Mesendoderm (in vitro differentiated cells): ENCODE measurements at regions not wholly inside any gene's neighbourhood (a gene's known extent, or its start where the extent isn't known, plus 50 kb on each side); places are given as distances from the start of the nearest gene placed in this dataset.
"Not testable (repeated sequence)": the region's sequence is repeated elsewhere in the genome, so short reads cannot be mapped to it uniquely, and the experiment has no call there.

ENCODE experiments used
- DNase-seq: peaks from one replicate; pipeline ENCODE4 v3.0.0; 2013
- H2AK5ac ChIP-seq: 2 replicates; pipeline ENCODE4 v1.6.1; 2013; ENCODE audit warnings: low read length, inconsistent platforms
- H2BK120ac ChIP-seq: 2 replicates; pipeline ENCODE4 v1.6.1; 2013; ENCODE audit warnings: low read depth, mild to moderate bottlenecking, low read length, moderate library complexity, mixed read lengths
- H2BK15ac ChIP-seq: replicated peaks from 2 replicates; pipeline ENCODE4 v1.6.1; 2013; ENCODE audit warnings: low read depth, mild to moderate bottlenecking, moderate library complexity
- H2BK5ac ChIP-seq: 2 replicates; pipeline ENCODE4 v1.6.1; 2013; ENCODE audit warnings: low read length, inconsistent platforms
- H3K18ac ChIP-seq: 2 replicates; pipeline ENCODE4 v1.6.1; 2013; ENCODE audit warnings: mild to moderate bottlenecking, low read length, mixed read lengths
- H3K23ac ChIP-seq: one replicate; pipeline ENCODE4 v1.6.1; 2013; ENCODE audit warnings: low read length
- H3K27ac ChIP-seq: 2 replicates; pipeline ENCODE4 v1.5.1; 2013; ENCODE audit warnings: low read depth, mild to moderate bottlenecking, inconsistent platforms, low read length, moderate library complexity
- H3K27me3 ChIP-seq: 2 replicates; pipeline ENCODE4 v1.6.1; 2013; ENCODE audit warnings: low read length, control low read depth, mild to moderate bottlenecking, inconsistent platforms; ENCODE audit not compliant: insufficient read depth, poor library complexity
- H3K36me3 ChIP-seq: 2 replicates; pipeline ENCODE4 v1.6.1; 2013; ENCODE audit warnings: low read length, inconsistent platforms; ENCODE audit not compliant: control insufficient read depth, insufficient read depth
- H3K4ac ChIP-seq: one replicate; pipeline ENCODE4 v1.6.1; 2013; ENCODE audit warnings: low read depth, mild to moderate bottlenecking, low read length, moderate library complexity
- H3K4me1 ChIP-seq: 2 replicates; pipeline ENCODE4 v1.6.1; 2013; ENCODE audit warnings: low read depth, low read length, inconsistent platforms; ENCODE audit not compliant: control insufficient read depth
- H3K4me2 ChIP-seq: 2 replicates; pipeline ENCODE4 v1.6.1; 2013; ENCODE audit warnings: low read length
- H3K4me3 ChIP-seq: 2 replicates; pipeline ENCODE4 v1.5.1; 2013; ENCODE audit warnings: mild to moderate bottlenecking, low read length
- H3K56ac ChIP-seq: one replicate; pipeline ENCODE4 v1.6.1; 2013; ENCODE audit warnings: low read length
- H3K79me1 ChIP-seq: 2 replicates; pipeline ENCODE4 v1.6.1; 2013; ENCODE audit warnings: low read length, inconsistent platforms
- H3K79me2 ChIP-seq: 2 replicates; pipeline ENCODE4 v1.6.1; 2013; ENCODE audit warnings: mild to moderate bottlenecking, low read length; ENCODE audit not compliant: control insufficient read depth, insufficient read depth
- H3K9ac ChIP-seq: 2 replicates; pipeline ENCODE4 v1.6.1; 2013; ENCODE audit warnings: low read length, inconsistent platforms
- H4K5ac ChIP-seq: one replicate; pipeline ENCODE4 v1.6.1; 2013; ENCODE audit warnings: low read length
- H4K8ac ChIP-seq: one replicate; pipeline ENCODE4 v1.6.1; 2013; ENCODE audit warnings: low read depth, mild to moderate bottlenecking, control low read depth, low read length, moderate library complexity
- WGBS: extraction: QIAGEN DNeasy Blood & Tissue Kit; methylation state at CpG from one replicate; pipeline ENCODE4 v1.1.7; 2013; ENCODE audit warnings: low lambda C conversion rate, missing lambda C conversion rate; ENCODE audit not compliant: insufficient coverage; ENCODE audit errors: extremely low coverage; 5-methylcytosine and 5-hydroxymethylcytosine counted together

- H3K4ac ChIP-seq: no peak overlapping the region
- no peak overlapping the region for H3K18ac ChIP-seq
- no peak overlapping the region for H2BK120ac ChIP-seq
- no peak overlapping the region for H3K9ac ChIP-seq
- no peaks in the 10 kb centered on the region for H3K79me2 ChIP-seq
- H3K4me1 ChIP-seq: no peaks in the 10 kb centered on the region
- DNase-seq: no peak
- H3K27me3 ChIP-seq: no peaks in the 10 kb centered on the region
- H3K4me3 ChIP-seq: no peak overlapping the region
- no peak overlapping the region for H3K23ac ChIP-seq
- no peak overlapping the region for H3K4me2 ChIP-seq
- no peak overlapping the region for H4K8ac ChIP-seq
- no peak overlapping the region for H2BK5ac ChIP-seq
- H2BK15ac ChIP-seq: no peak overlapping the region
- no CpG with 5 or more reads among the region's 5 CpGs for WGBS
- H3K36me3 ChIP-seq: no peaks in the 10 kb centered on the region
- H2AK5ac ChIP-seq: no peak overlapping the region
- no peak overlapping the region for H4K5ac ChIP-seq
- no peaks in the 10 kb centered on the region for H3K79me1 ChIP-seq
- no peak overlapping the region for H3K56ac ChIP-seq
- H3K27ac ChIP-seq: no peak overlapping the region
Measured at GRCh38 chr10:124196659-124197058, 103.3 kb upstream of the CHST15 start.

GRCh38 chr10:124194199-124194824, 100.9 kb upstream of the CHST15 start:
- H3K4me2 ChIP-seq: no peak overlapping the region
- no peaks in the 10 kb centered on the region for H3K27me3 ChIP-seq
- H3K23ac ChIP-seq: no peak overlapping the region
- H3K79me2 ChIP-seq: no peaks in the 10 kb centered on the region
- no peaks in the 10 kb centered on the region for H3K4me1 ChIP-seq
- no peak for DNase-seq
- no peaks in the 10 kb centered on the region for H3K36me3 ChIP-seq
- no peak overlapping the region for H2AK5ac ChIP-seq
- H3K9ac ChIP-seq: no peak overlapping the region
- no peak overlapping the region for H4K5ac ChIP-seq
- WGBS: no CpG with 5 or more reads among the region's 2 CpGs
- H2BK15ac ChIP-seq: no peak overlapping the region
- H3K27ac ChIP-seq: no peak overlapping the region
- no peak overlapping the region for H3K18ac ChIP-seq
- H3K56ac ChIP-seq: no peak overlapping the region
- no peak overlapping the region for H3K4me3 ChIP-seq
- no peak overlapping the region for H3K4ac ChIP-seq
- H3K79me1 ChIP-seq: no peaks in the 10 kb centered on the region
- H2BK5ac ChIP-seq: no peak overlapping the region
- no peak overlapping the region for H2BK120ac ChIP-seq
- no peak overlapping the region for H4K8ac ChIP-seq

- Histone ChIP-seq H3K9ac (no peak overlapping the region), H3K4ac (no peak overlapping the region), H2BK5ac (no peak overlapping the region), H4K8ac (no peak overlapping the region), H3K4me2 (no peak overlapping the region), H3K18ac (no peak overlapping the region), H3K79me2 (no peaks in the 10 kb centered on the region), H3K36me3 (no peaks in the 10 kb centered on the region), H3K23ac (no peak overlapping the region), H3K79me1 (no peaks in the 10 kb centered on the region), H3K56ac (no peak overlapping the region), H3K27ac (no peak overlapping the region), H2BK120ac (no peak overlapping the region), H3K27me3 (no peaks in the 10 kb centered on the region), H2BK15ac (no peak overlapping the region), H4K5ac (no peak overlapping the region), H2AK5ac (no peak overlapping the region), H3K4me1 (no peaks in the 10 kb centered on the region), H3K4me3 (no peak overlapping the region)
- WGBS: no CpG with 5 or more reads among the region's 8 CpGs
- DNase-seq: no peak
Measured at GRCh38 chr10:124193309-124193696, 99.9 kb upstream of the CHST15 start.

- H3K18ac ChIP-seq, H3K4ac ChIP-seq, H3K56ac ChIP-seq, H3K4me1 ChIP-seq, H2BK120ac ChIP-seq, H2AK5ac ChIP-seq, H2BK5ac ChIP-seq, H3K79me1 ChIP-seq, H3K79me2 ChIP-seq, H3K4me2 ChIP-seq, H3K4me3 ChIP-seq, H3K23ac ChIP-seq, H3K36me3 ChIP-seq, H3K27me3 ChIP-seq, H3K27ac ChIP-seq, H4K8ac ChIP-seq, H3K9ac ChIP-seq, H2BK15ac ChIP-seq, H4K5ac ChIP-seq: not testable (repeated sequence)
- no CpG with 5 or more reads among the region's 5 CpGs for WGBS
- peak; percentile 66 for DNase-seq
Measured at GRCh38 chr10:124192664-124193308, 99.4 kb upstream of the CHST15 start.

GRCh38 chr10:124190476-124190875, 97.1 kb upstream of the CHST15 start:
- H2BK5ac ChIP-seq, H3K4me2 ChIP-seq: not testable (repeated sequence)
- WGBS: no CpG with 5 or more reads among the region's 2 CpGs

DNA sequence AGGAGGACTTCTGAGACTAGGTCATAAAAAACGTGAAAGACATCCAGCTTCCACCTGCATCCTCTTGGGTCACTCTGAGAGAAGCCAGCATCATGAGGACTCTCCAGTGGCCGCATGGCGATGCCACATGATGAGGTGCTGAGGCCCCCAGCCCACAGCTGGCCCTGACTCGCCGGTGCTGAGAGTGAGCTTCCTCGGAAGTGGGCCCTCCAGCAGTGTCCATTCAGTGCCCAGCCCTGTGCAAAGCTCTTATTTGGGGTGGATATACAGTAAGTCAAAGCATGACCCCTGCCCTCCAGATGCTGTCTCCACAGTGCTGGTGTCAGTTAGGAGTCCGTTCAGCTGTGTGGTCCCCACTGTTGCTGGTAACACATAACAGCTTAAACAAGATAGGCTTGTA, 93.6 kb upstream of the CHST15 start:
- H3K27ac ChIP-seq: no peak overlapping the region
- H3K79me2 ChIP-seq: no peaks in the 10 kb centered on the region
- H3K79me1 ChIP-seq: no peaks in the 10 kb centered on the region
- no peak overlapping the region for H3K4me3 ChIP-seq
- no peak overlapping the region for H2BK120ac ChIP-seq
- H4K8ac ChIP-seq: no peak overlapping the region
- no peaks in the 10 kb centered on the region for H3K27me3 ChIP-seq
- H2BK15ac ChIP-seq: no peak overlapping the region
- no peaks in the 10 kb centered on the region for H3K36me3 ChIP-seq
- no peak overlapping the region for H2AK5ac ChIP-seq
- no peak overlapping the region for H3K4ac ChIP-seq
- WGBS: no CpG with 5 or more reads among the region's 7 CpGs
- H4K5ac ChIP-seq: no peak overlapping the region
- no peak overlapping the region for H3K9ac ChIP-seq
- no peak overlapping the region for H3K18ac ChIP-seq
- no peak for DNase-seq
- no peak overlapping the region for H3K56ac ChIP-seq
- no peaks in the 10 kb centered on the region for H3K4me1 ChIP-seq
- no peak overlapping the region for H2BK5ac ChIP-seq
- H3K4me2 ChIP-seq: no peak overlapping the region
- no peak overlapping the region for H3K23ac ChIP-seq

More at GRCh38 chr10:124190476-124190875, 97.1 kb upstream of the CHST15 start:
- not testable (repeated sequence) for H3K36me3 ChIP-seq, DNase-seq, H2BK120ac ChIP-seq, H2AK5ac ChIP-seq, H3K18ac ChIP-seq, H3K4me3 ChIP-seq, H3K79me1 ChIP-seq, H3K4me1 ChIP-seq, H4K5ac ChIP-seq, H3K56ac ChIP-seq, H3K4ac ChIP-seq, H3K27ac ChIP-seq, H2BK15ac ChIP-seq, H4K8ac ChIP-seq, H3K79me2 ChIP-seq, H3K27me3 ChIP-seq, H3K23ac ChIP-seq, H3K9ac ChIP-seq
